ENCODE measurements at regions not wholly inside any gene's neighbourhood (a gene's known extent, or its start where the extent isn't known, plus 50 kb on each side); places are given as distances from the start of the nearest gene placed in this dataset.

DNA sequence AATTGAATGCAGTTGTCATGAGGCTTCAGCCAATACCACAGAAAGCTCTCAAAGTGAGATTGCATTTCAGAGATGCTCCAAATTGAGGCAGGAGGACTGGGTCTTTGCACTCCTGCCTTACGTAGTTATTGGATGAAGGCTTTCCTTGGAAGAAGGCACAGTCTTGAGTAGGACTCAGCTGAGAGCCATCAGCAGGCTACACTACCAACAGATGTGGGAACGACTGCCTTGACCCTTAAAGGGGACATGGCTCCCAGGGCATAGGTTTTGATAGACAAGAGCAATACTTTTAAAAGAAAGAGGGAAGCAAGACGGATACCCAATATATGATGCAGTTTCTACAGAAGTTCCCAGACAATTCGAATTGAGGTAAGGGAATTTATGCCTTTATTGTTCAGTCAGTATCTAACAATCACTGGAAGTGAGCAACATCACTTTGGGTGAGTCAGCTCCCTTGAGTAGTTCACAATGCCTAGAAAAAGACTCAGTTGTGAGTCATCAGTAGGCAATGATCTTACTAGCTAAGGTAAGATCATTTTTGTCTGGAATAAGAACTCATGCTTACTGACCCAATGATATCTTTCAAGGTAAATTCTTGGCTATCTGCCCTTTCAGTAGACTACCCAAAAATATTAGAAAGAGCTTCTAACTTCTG is 390.8 kb downstream of the GJA1 start:
- DNase-seq (ENCODE audit: low spot score), result no peak

DNA sequence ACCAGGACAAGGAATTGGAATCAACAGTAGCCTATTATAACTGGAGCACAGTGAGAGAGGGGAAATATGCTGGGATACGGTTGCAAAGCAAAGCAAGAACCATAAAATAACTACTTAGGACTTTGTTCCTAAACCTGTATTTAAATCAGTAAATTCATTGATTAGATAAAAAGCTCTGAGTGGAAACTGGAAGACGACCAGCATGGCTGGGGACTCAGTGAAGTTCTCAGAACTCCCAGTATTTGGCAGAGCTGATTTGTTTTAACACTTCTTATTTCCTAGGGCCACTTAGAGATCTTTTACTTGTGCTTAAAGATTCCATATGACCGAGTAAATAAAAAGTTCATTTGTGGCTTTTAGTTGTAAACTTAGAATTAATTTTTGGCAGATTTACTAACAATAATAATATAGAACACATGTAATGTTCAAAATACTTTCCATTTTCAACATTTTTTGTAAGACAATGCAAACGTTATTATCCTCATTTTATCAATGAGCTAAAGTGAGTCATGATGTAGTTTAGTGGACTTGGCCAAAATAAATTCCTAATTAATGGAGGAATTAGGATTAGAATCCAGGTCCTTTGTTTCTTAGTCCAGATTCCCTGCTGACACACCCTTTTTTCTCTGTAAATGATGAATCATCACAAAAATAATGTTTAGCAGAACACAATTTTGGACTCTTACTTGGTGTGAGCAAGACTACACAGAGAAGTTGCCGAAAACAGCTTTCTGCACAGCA is 392.9 kb downstream of the GJA1 start:
- DNase-seq (ENCODE audit: low spot score), result no peak

DNA sequence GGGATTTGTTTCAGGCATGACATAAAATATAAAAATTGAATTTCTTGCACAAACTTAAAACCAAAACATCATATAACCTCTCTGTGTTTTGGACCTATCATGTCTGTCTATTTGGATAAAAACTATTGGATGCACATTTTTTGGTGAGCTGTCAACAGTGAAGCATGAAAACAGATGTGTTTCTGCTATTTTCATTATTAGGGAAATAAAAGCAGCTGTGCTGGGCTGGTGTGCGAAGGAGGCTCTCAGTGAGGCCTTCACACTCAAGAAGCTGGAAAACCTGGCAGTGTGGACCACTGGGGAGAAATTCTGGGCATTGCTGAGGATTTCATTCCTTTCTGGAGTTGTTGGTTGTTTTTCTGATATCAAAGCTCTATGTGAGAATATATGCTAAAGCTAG is 395.3 kb downstream of the GJA1 start:
- no peak for DNase-seq (ENCODE audit: low spot score)

DNA sequence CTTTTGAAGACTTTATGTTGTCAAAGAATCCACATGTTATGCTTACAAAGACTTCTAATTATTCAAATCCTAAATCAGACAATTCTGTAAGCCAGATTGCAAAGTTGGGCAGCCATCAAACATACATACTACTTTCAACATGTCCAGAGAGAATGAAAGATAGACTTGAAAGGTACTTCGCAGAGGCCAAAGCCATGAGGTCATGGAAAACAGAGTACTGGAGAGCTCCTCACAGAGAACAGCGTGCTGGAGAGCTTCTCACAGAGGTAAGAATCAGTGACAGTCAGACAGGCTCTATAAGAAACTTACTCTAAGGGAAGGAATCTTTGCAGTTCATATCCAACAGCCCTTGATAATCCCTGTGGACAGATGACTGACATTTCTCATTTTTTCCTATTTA is 400.2 kb downstream of the GJA1 start:
- DNase-seq (ENCODE audit: low spot score), result no peak

DNA sequence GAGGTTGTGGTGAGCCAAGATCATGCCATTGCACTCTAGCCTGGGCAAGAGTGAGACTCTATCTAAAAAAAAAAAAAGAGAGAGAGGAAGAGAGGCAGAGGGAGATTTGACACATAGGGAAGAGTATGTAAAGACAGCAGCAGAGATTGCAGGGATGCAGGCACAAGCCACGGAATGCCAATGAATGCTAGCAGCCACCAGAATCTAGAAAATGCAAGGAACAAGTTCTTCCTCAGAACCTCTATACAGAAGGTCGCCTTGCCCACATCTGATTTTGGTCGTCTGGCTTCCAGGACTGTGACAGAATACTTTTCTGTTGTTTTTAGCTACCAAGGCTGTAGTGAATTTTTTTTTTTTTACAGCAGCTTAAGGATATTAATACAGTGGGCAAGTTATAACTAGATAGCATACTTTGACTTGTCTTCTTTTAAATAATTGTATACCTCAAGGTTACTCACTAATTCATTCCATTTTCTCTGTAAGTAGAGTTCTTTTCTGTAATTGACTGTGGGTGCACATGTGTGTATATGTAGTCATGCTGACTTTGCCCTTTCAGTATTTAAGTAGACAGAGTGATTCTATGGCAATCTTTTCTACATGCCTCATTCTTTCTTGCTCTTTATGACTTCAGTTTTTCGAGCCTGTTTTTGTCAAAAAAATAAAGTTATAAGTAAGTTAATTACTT is 402.2 kb downstream of the GJA1 start:
- DNase-seq (ENCODE audit: low spot score), result no peak

DNA sequence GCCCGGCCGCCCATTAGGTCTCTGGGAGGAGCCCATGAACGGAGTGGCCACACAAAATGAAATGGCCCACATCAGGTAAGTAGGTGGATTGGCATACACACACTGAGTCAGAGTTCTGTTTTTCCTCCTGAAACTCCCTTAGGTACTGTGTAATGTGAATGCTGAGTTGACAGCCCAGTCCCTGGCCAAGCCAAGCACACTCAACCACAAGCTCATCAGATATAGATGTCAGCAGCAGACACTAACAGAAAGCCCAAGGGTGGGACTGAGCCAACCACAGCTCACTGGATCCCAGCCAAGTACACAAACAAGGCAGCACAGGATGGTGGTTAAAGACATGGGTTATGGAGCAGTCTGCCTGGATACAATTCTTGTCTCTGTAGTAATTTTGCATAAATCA is 403.4 kb downstream of the GJA1 start:
- DNase-seq (ENCODE audit: low spot score), result no peak

DNA sequence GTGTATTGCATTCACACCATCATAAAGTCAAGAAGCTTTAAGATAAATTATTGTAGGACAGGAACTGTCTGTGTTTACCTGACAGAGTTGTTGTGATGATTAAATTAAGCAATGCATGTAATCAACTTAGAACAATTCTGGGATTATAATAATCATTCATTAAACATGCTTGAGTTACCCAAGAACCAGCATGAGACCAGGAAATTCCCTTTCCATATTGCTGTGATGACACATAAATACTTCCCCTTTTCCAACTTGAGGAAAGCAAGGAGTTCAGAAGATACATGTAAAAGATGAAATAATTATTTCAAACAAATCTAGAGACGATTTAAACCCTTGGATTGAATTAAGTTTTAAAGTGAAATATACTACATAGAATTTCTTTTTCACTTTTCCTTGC is 404.4 kb downstream of the GJA1 start:
- no peak for DNase-seq (ENCODE audit: low spot score)

DNA sequence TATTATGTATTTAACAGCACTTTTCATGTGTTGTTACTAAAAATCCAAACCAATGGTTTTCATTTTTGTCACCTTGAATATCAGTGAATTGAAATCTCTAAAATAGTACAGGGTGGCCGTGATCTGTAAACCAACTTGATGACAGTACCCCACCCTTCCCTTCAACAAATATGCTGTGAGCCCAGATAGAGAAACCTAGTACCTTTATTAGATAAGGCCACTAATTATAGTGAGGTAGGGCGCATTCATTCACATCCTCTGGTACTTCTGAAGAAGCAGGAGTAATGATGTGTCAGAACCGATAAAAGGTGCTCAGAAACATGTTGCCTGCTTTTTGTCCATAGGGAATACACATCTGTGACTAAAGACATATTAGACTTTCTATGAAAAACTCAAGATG is 409.5 kb downstream of the GJA1 start:
- no peak for DNase-seq (ENCODE audit: low spot score)

DNA sequence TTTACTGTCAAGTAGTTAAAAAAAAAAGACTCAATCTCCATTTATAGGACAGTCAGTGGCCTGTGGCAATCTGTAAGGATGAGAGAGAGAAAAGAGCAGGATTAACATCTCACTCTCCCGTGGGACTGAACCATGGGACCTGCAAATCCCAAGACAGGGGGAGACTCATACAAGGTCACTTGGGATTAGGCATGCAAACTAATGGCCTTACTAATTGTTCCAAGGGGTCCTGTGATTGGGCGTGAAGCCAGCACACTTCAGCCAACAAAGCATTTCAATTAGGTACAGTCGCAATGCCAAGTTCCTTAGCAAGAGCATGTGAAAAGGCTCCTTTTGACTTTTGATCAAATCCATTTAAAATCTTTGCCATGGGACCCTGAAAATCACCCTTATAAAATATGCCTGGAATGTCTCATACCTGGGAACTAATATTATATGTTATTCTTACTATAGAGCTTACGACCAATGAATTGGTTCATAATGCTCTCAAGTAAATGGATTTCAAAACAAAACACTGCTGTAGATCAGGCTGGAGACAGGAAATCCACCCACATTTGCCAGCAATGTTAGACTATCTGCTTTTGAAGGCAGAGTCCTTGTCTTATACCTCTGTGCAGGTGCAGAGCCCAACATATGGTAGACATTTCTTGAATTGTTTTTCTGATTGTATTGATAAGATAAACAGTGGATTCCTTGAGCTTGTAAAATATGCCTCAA is 412.5 kb downstream of the GJA1 start:
- no peak for DNase-seq (ENCODE audit: low spot score)

DNA sequence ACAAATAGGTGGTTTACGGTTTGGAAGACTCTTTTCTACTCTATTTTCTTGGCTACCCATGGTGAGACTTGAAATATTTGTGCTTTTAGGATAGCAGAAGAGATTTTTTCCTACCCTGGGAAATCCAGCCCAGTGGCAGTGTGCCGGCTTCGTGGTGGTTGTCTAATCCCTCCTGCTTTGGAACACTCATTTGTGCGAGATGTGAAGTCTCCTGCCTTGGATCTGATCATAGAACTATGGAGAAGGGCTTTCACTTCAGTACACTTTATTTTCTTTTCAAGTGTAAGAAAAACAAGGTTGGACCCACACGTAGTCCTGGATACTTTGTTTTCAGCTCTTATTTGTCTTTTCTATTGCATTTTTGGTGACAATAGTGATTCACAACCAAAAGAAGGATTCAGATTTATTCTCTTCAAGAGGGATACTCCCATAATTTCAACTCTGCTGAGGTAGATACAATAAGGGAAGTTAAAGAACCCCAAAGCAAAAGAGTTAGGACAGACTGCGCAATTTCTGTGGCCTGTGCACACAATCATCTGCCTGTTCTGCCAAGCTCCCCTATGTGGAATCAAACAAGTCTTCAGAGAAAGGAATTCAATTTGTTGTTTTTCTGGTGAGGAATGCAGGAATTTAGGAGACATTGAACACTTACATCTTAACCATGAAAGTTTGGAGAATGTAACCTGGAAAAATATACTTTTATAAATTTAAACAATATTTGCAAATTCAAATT is 413.2 kb downstream of the GJA1 start:
- DNase-seq (ENCODE audit: low spot score), result no peak

DNA sequence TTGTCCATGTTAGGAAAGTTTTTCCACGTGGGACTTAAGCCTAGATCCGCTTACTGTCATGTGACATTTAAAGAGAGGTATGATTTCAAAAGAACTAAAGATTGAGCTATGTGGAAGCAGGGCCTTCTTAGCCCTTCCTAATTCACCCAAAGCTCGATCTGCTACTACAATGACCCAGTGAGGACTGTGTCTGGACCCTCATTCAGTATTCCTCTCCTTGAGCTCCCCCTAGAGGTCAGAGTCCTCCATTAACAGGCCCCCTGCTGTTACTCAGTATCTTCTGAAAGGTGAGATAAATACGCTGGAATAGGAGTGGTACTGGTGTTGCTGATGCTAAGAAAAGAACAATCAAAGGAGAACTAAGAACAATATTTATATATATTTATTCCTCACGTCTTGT is 414.0 kb downstream of the GJA1 start:
- DNase-seq (ENCODE audit: low spot score), result peak; percentile 74

DNA sequence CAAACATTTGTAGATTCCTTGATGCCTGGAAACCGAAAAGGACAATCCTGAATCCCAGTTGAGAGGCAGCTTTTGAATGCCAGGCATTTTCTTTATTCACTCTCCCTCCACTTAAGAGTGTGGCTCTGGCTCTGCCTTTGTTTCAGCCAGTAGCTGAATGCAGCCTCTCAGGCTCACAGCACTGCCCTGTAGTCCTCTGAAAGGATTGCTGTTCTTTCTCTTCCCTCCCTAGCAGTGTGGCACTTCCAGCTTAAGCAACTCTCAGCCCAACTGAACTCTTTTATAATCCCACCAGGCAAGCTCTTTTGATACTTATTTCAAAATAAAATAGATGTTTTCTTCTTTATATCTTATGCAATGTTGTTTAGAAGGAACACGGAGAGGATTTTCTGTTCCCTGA is 415.6 kb downstream of the GJA1 start:
- peak; percentile 44 for DNase-seq (ENCODE audit: low spot score)

DNA sequence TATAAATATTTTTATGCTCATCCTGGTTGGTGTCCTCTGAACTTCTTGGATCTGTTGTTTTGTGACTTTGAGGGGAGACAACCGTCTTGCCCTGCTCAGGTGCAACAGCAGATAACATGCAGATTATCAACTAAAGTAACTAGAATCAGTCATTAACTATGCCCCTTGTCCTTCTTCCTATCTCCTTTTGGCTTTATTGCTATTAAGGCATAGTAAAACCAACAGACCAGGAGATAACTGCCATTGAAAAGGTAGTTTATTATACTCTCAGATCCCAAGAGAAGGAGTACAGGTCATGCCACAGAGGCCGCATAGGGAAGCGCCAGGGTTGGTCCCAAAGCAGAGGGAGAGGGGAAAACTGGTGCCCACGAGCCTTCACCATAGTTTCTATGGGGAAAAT is 418.2 kb downstream of the GJA1 start:
- DNase-seq (ENCODE audit: low spot score), result no peak

DNA sequence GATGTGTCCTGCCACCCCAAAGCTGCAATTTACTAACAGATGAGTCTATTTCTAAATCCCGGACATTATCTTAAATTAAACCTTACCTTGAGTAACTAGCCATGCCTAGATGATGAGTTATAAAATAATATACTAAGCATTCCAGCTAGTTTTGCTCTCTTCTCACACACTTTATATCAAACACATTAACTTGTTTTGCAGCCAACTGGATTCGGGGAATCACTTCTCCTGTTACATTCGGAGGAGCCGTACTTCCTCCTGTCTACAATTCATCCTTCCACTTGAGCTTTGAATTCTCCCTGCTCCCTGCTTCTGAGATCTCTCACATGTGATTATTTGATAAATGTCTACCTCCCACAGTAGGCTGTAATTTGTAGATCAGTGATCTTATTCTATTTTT is 420.1 kb downstream of the GJA1 start:
- DNase-seq (ENCODE audit: low spot score), result no peak

DNA sequence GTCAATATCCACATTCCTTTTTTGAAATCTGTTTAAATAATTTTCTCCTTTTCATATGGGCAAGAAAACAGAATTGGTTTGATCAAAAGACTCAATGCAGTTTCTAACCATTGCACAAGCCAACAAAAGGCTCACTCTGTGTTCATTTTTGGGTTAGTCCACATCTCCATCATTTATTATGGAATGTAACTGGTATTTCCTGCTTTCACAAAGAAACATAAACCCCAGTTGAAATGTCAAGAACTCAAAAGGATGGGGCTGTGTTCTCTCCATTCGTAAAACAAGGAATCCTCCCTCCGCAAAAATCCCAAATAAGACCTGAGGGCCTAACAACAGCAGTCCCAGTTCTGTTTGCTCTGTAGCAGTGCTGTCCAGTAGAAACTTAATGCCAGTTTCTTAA is 420.9 kb downstream of the GJA1 start:
- no peak for DNase-seq (ENCODE audit: low spot score)

DNA sequence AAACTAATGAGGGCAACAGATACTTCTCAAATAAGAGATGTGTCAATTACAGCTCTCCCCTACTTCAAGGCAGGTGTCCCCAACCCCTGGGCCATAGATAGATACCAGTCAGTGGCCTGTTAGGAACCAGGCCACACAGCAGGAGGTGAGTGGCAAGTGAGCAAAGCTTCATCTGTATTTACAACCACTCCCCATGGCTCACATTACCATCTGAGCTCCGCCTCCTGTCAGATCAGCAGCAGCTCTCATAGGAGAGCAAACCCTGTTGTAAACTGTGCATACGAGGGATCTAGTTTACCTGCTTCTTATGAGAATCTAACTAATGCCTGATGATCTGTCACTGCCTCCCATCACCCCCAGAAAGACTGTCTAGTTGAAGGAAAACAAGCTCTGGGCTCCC is 422.1 kb downstream of the GJA1 start:
- no peak for DNase-seq (ENCODE audit: low spot score)

DNA sequence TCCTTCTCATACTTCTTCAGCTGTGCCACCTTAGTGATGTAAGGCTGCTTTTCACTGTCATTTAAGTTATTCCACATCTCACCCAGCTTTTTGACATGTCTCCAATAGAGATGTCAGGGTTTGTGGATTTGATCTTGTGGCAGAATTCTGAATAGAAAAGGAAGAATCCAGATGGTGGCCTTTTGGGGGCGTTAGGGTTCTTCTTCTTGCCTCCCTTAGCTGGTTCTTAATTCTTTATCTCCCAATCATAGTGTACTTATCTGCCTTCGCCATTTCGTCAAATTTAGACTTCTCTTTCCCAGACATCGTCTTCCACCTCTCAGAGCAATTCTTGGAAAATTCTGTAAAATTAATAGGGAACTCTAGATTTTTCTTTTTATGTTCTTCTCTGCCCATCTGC is 422.9 kb downstream of the GJA1 start:
- no peak for DNase-seq (ENCODE audit: low spot score)

DNA sequence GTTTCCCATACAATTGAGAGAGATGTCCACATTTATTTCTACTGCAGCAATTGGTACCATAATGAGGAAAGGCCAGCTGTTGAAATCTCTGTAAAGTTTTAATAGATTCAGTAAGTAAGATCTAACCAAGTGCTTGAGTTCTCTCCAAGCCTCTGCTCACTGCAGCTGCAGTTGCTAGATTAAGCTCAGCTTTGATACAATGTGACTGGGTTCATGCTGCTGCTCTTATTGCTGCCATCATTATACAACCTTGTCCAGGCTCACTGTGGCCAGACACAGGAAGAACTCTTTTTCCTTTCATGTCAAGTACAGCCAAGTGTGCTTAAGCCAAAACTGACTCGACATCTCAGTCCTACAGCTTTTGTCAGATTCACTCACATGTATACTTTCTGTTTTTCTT is 423.5 kb downstream of the GJA1 start:
- DNase-seq (ENCODE audit: low spot score), result no peak

DNA sequence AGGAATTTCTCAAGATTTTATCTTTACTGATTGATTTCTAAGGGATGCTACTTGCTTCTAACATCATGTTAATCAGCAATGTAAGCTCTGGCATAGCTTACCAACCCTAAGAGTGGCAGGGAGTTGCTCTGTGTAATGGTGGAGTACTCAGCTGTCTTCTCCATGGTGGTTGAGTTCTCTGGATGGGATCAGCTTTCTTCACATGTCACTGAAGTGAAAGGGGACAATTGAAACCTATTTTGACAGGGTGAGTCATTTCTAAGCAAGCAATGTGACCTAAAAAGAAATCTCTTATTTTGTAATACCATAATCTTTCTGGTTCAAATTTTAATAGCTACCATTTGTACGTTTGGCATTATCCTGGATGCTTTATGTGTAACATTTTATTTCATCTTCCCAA is 430.4 kb downstream of the GJA1 start:
- no peak for DNase-seq (ENCODE audit: low spot score)

DNA sequence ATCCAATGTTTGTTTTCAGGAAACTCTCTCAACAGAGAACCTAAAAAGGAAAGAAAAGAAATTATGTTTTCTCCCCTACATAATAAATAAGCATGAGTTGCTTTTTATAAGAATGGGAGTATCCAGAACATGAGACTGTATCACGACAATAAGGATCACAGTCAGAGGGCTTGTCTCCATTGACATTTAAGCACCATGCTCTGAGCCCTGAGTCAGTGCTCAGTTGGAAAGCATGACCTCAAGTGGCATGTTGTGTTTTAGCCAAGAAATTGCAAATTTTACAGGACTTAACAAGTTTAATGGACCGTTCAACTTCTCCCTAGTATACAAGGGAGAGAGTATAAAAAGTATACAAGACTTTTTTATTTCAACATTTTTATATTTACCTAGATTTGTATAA is 431.6 kb downstream of the GJA1 start:
- no peak for DNase-seq (ENCODE audit: low spot score)

DNA sequence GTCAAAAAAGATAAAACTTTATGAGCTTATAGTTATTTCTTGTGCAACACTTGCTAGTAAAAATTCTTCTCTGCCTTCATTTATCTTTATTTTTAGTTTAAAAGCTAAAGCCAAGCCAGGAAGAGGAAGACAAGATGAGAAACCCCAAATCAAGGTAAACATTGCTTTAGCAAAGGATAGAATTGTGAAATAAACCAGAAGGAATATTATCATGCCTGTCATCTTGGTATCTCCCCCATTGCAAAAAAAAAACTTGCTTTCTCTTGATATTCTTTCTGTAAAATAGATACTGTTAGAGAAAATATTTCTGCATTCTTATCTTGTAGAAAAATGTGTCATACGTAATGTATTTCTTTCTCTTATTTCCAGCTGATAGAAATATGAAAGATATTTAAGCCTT is 432.8 kb downstream of the GJA1 start:
- no peak for DNase-seq (ENCODE audit: low spot score)

DNA sequence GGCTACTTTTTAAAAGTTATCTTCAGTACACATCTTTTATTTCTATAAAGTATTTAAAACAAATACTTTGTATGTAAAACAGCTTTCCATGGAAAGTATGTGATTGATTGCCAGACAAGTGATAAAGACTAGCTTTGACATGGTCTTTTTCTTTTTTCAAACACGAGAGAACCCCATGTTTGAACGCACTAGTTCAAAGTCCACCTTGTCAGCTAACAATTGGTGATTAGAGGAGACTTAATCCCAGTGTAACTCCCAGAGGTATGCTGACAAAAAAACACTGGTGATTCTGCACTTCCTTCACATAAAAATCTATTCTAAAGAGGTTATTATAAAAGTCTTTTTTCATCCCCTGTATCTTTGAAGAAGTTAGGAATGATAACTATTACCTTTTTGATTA is 438.1 kb downstream of the GJA1 start:
- no peak for DNase-seq (ENCODE audit: low spot score)

All from iPS-NIHi11 (cell line).